ENCODE measurements at regions not wholly inside any gene's neighbourhood (a gene's known extent, or its start where the extent isn't known, plus 50 kb on each side); places are given as distances from the start of the nearest gene placed in this dataset.

DNA sequence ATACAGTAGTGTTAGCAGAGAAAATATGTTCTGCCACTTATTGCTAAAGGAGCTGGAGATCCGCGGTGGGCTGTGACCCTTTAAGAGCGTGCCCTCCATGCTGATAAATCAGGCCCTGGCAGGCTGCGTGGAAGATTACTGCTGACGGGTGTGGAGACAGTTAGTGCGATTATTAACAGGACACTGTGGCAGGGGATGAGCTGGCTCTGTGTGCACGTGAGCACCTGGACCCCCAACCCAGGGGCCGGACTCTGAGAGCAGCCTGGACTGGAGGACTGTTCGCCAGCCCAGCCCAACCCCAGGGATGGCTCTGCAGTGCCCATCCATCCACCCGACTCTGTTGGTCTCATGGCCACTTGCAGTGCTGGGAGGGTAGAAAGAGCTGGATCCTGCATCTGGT, 162.0 kb downstream of the MELK start:
- WGBS, 2 donors: 61 to 75% methylated on average over 8 of the region's 10 CpGs
- Histone ChIP-seq H3K27me3 (peaks cover 9% of the 10 kb centered on the region), H3K4me1 (no peaks in the 10 kb centered on the region), H3K4me3 (replicated peaks in 1 of 3) (no peak overlapping the region), H3K27ac (no peak overlapping the region), H3K36me3 (no peaks in the 10 kb centered on the region), H3K9me3 (no peaks in the 10 kb centered on the region)
- intact Hi-C loops (cut with DNase I): no loop called here
- no peak for TF ChIP-seq POLR2A (IDR thresholded peaks at IDR 0.05)
- TF ChIP-seq, protein P1, sequence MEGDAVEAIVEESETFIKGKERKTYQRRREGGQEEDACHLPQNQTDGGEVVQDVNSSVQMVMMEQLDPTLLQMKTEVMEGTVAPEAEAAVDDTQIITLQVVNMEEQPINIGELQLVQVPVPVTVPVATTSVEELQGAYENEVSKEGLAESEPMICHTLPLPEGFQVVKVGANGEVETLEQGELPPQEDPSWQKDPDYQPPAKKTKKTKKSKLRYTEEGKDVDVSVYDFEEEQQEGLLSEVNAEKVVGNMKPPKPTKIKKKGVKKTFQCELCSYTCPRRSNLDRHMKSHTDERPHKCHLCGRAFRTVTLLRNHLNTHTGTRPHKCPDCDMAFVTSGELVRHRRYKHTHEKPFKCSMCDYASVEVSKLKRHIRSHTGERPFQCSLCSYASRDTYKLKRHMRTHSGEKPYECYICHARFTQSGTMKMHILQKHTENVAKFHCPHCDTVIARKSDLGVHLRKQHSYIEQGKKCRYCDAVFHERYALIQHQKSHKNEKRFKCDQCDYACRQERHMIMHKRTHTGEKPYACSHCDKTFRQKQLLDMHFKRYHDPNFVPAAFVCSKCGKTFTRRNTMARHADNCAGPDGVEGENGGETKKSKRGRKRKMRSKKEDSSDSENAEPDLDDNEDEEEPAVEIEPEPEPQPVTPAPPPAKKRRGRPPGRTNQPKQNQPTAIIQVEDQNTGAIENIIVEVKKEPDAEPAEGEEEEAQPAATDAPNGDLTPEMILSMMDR (IDR thresholded peaks at IDR 0.05): no peak
- no peak for DNase-seq

GRCh38 chr9:36736648-36737047, 164.0 kb downstream of the MELK start:
- WGBS, 2 donors: 81 to 82% methylated on average over 5 of the region's 5 CpGs
- no peaks in the 10 kb centered on the region for H3K4me1 ChIP-seq
- no peak overlapping the region for H3K27ac ChIP-seq
- H3K36me3 ChIP-seq: no peaks in the 10 kb centered on the region
- H3K4me3 ChIP-seq (replicated peaks in 1 of 3): no peak overlapping the region
- H3K9me3 ChIP-seq: no peaks in the 10 kb centered on the region
- DNase-seq: no peak
- peaks cover 11% of the 10 kb centered on the region for H3K27me3 ChIP-seq
- intact Hi-C loops (cut with DNase I): no loop called here
- TF ChIP-seq, protein P1 (IDR thresholded peaks at IDR 0.05): no peak
- TF ChIP-seq POLR2A (IDR thresholded peaks at IDR 0.05): no peak

DNA sequence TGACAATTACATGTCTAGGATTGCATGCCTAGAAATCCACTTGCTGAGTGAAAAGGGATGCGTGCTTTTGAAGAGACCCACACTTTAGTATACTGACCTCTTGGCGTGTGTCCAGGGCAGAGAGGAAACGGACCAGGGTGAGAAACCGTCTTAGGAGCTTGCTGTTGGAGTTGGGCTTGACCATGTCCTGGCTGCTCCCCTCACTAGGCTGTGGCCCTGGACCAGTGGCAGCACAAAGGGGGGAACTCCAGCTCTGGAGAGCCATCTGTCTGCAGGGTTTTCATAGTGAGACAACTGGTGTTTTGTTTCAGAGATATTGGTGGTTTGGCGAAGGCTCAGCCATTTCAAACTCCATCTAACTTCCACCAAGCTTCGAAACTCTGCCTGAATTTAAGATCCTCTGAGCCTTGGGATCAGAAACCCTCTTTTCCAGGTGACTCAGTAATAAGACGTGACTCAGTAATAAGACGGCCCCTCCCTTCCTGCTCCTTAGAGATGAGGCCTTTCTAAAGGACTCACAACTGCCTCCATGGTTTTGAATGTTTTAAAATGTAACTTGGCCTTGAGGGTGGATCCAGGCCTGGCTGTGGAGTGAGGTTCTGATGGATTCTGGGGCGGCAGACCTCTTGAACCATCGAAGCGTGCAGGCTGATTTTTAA, 165.8 kb downstream of the MELK start:
- WGBS, 2 donors: 57 to 59% methylated on average over 11 of the region's 11 CpGs
- no peak overlapping the region for H3K27ac ChIP-seq
- H3K36me3 ChIP-seq: no peaks in the 10 kb centered on the region
- TF ChIP-seq POLR2A (IDR thresholded peaks at IDR 0.05): no peak
- TF ChIP-seq, protein P1 (IDR thresholded peaks at IDR 0.05): no peak
- H3K27me3 ChIP-seq: peaks cover 11% of the 10 kb centered on the region
- intact Hi-C loops (cut with DNase I): no loop called here
- no peaks in the 10 kb centered on the region for H3K9me3 ChIP-seq
- no peak for DNase-seq
- no peak overlapping the region for H3K4me3 ChIP-seq (replicated peaks in 1 of 3)
- no peaks in the 10 kb centered on the region for H3K4me1 ChIP-seq

- TF ChIP-seq, protein P1 (IDR thresholded peaks at IDR 0.05): no peak
- TF ChIP-seq POLR2A (IDR thresholded peaks at IDR 0.05): no peak
- Histone ChIP-seq H3K9me3 (no peaks in the 10 kb centered on the region), H3K27me3 (peaks cover 11% of the 10 kb centered on the region), H3K4me1 (no peaks in the 10 kb centered on the region), H3K27ac (no peak overlapping the region), H3K36me3 (no peaks in the 10 kb centered on the region), H3K4me3 (replicated peaks in 1 of 3) (no peak overlapping the region)
- WGBS, 2 donors: 14 to 17% methylated on average over 18 to 22 of the region's 47 CpGs
- DNase-seq: no peak
- intact Hi-C loops (cut with DNase I): no loop called here
Measured at GRCh38 chr9:36739373-36740116, 166.8 kb downstream of the MELK start.

DNA sequence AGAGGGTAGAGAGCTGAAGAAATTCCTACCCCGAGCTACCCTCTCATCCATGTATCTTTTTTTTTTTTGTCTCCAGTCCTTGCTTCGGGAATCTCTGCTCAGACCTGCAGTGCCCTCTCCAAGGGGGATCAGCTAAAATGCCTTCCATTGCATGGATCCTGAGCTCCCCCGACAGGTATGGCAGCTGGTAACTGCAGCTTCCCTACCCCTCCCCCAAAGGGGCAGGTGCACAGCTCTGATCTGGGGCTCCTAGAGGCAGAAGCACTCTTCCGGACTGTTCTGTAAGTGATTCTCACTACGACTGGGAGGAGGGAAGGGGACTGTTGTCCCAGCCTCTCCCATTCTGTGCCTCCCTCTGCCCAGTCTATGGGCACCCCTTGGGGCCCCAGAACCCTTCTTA, 169.6 kb downstream of the MELK start:
- WGBS, 2 donors: 24 to 42% methylated on average over 5 of the region's 5 CpGs
- Histone ChIP-seq H3K27me3 (peaks cover 9% of the 10 kb centered on the region), H3K4me1 (no peaks in the 10 kb centered on the region), H3K4me3 (replicated peaks in 1 of 3) (no peak overlapping the region), H3K9me3 (no peaks in the 10 kb centered on the region), H3K27ac (no peak overlapping the region), H3K36me3 (no peaks in the 10 kb centered on the region)
- no peak for DNase-seq
- intact Hi-C loops (cut with DNase I): no loop called here
- TF ChIP-seq POLR2A (IDR thresholded peaks at IDR 0.05): no peak
- TF ChIP-seq, protein P1 (IDR thresholded peaks at IDR 0.05): no peak
